Adrenal gland (tissue), 5 donors: ENCODE measurements at regions not wholly inside any gene's neighbourhood (a gene's known extent, or its start where the extent isn't known, plus 50 kb on each side); places are given as distances from the start of the nearest gene placed in this dataset.

ENCODE experiments used
- POLR2A ChIP-seq, 2 donors: fragments of 450-650 bp; IDR thresholded peaks; one replicate each; pipeline ENCODE4 v1.6.1; 2017; ENCODE audit warnings: antibody characterized with exemption in 2 of 2, mild to moderate bottlenecking in 2 of 2, moderate library complexity in 1 of 2
- TF ChIP-seq, protein P1 (sequence below), 6 experiments: fragments of 450-650 bp in 4 of 6; fragments of 200-600 bp in 2 of 6; sonication (generic) in 1 of 6; IDR thresholded peaks; 1 replicate in 5 of 6; 2 replicates in 1 of 6; pipeline versions ENCODE4 v1.5.1 to v1.8.0; 2016 to 2021; ENCODE audit warnings: antibody characterized with exemption in 6 of 6, mild to moderate bottlenecking in 2 of 6, moderate library complexity in 1 of 6
- donor health status: DM: no; HTN: no; CAD: no.

DNA sequence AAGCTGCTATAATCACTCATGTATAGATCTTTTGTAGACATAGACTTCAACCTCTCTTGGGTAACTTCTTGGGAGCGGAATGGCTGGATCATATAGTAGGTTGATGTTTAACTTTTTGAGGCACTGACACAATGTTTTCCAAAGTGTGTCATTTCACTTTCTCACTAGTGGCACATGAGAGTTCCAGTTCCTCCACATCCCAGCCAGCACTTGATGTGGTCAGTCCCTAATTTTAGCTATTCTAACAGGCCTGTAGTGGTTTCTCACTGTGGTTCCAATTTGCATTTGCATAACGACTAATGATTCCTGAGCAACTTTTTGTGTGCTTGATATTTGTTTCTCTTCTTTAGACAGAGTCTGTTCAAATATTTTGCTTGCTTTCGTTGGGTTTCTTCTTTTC, 221.3 kb downstream of the DLL1 start:
- TF ChIP-seq, protein P1, sequence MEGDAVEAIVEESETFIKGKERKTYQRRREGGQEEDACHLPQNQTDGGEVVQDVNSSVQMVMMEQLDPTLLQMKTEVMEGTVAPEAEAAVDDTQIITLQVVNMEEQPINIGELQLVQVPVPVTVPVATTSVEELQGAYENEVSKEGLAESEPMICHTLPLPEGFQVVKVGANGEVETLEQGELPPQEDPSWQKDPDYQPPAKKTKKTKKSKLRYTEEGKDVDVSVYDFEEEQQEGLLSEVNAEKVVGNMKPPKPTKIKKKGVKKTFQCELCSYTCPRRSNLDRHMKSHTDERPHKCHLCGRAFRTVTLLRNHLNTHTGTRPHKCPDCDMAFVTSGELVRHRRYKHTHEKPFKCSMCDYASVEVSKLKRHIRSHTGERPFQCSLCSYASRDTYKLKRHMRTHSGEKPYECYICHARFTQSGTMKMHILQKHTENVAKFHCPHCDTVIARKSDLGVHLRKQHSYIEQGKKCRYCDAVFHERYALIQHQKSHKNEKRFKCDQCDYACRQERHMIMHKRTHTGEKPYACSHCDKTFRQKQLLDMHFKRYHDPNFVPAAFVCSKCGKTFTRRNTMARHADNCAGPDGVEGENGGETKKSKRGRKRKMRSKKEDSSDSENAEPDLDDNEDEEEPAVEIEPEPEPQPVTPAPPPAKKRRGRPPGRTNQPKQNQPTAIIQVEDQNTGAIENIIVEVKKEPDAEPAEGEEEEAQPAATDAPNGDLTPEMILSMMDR (IDR thresholded peaks at IDR 0.05), result no peak
- no peak for TF ChIP-seq POLR2A (IDR thresholded peaks at IDR 0.05)
